H1 (cell line): ENCODE measurements at regions not wholly inside any gene's neighbourhood (a gene's known extent, or its start where the extent isn't known, plus 50 kb on each side); places are given as distances from the start of the nearest gene placed in this dataset.

Experiments used
- CTCF ChIA-PET: fragments of 300-600 bp; sonication (Branson Sonifier 250); formaldehyde crosslinking; loops from one replicate; lab custom pipeline; 2021; ENCODE audit not compliant: partially characterized antibody; lab: Charles Lee
- POLR2A ChIA-PET: fragments of 300-600 bp; sonication (Branson Sonifier 250); formaldehyde crosslinking; loops from one replicate; lab custom pipeline; 2021; ENCODE audit warnings: inconsistent platforms; ENCODE audit not compliant: partially characterized antibody; lab: Charles Lee
- DNase-seq, 2 experiments: peaks; one replicate each; pipeline versions ENCODE4 v3.0.0 to v3.0.0-alpha.2; 2010 to 2022; ENCODE audit warnings: low spot score in 2 of 2, low read depth in 1 of 2, mixed read lengths in 1 of 2
- FAIRE-seq: peaks from 2 replicates; lab custom pipeline; 2011; peaks lifted over from hg19 to GRCh38; lab: Jason Lieb, UNC
- H2AFZ ChIP-seq: 2 replicates; pipeline ENCODE4 v1.8.1; 2012; ENCODE audit warnings: low read length, inconsistent platforms
- H2AK5ac ChIP-seq: 2 replicates; pipeline ENCODE4 v1.6.1; 2013; ENCODE audit warnings: low read depth, low read length
- H2BK120ac ChIP-seq: replicated peaks from 2 replicates; pipeline ENCODE3; 2013; ENCODE audit warnings: low read depth, low read length, inconsistent platforms
- H2BK12ac ChIP-seq: 2 replicates; pipeline ENCODE4 v1.6.1; 2013; ENCODE audit warnings: low read depth, low read length
- H2BK15ac ChIP-seq: 2 replicates; pipeline ENCODE4 v1.6.1; 2013; ENCODE audit warnings: low read length
- H2BK20ac ChIP-seq: 2 replicates; pipeline ENCODE4 v1.6.1; 2013; ENCODE audit warnings: low read length
- H2BK5ac ChIP-seq: 2 replicates; pipeline ENCODE4 v1.6.1; 2013; ENCODE audit warnings: low read depth, low read length
- H3K14ac ChIP-seq: 2 replicates; pipeline ENCODE4 v1.6.1; 2013; ENCODE audit warnings: inconsistent platforms; ENCODE audit not compliant: insufficient read length
- H3K18ac ChIP-seq: 2 replicates; pipeline ENCODE4 v1.6.1; 2013; ENCODE audit warnings: low read length; ENCODE audit errors: extremely low read depth
- H3K23ac ChIP-seq: 2 replicates; pipeline ENCODE4 v1.6.1; 2013; ENCODE audit warnings: inconsistent platforms; ENCODE audit not compliant: insufficient read length
- H3K23me2 ChIP-seq: 2 replicates; pipeline ENCODE4 v1.6.1; 2013; ENCODE audit warnings: low read depth, low read length
- H3K27ac ChIP-seq: 2 replicates; pipeline ENCODE4 v1.6.1; 2011; ENCODE audit warnings: low read depth, low read length, inconsistent platforms
- H3K27me3 ChIP-seq, 4 experiments: replicated peaks in 1 of 4; 1 replicate in 1 of 4; 2 replicates in 3 of 4; pipeline versions ENCODE4 v1.6.1 to v1.8.1; 2011 to 2013; ENCODE audit warnings: low read length in 3 of 4, mild to moderate bottlenecking in 3 of 4, inconsistent platforms in 2 of 4, mixed read lengths in 2 of 4, moderate library complexity in 1 of 4; ENCODE audit not compliant: control insufficient read depth in 3 of 4, insufficient read depth in 3 of 4; ENCODE audit errors: extremely low read depth in 1 of 4
- H3K36me3 ChIP-seq, 4 experiments: 2 replicates each; pipeline versions ENCODE4 v1.6.1 to v1.8.1; 2011 to 2013; ENCODE audit warnings: mild to moderate bottlenecking in 4 of 4, low read length in 3 of 4, moderate library complexity in 2 of 4, control low read depth in 1 of 4, inconsistent platforms in 1 of 4; ENCODE audit not compliant: insufficient read depth in 4 of 4, control insufficient read depth in 2 of 4
- H3K4ac ChIP-seq: replicated peaks from 2 replicates; pipeline ENCODE3; 2013; ENCODE audit warnings: low read length, low read depth, mixed read lengths, inconsistent platforms; ENCODE audit not compliant: insufficient read length
- H3K4me1 ChIP-seq, 4 experiments: replicated peaks in 1 of 4; 1 replicate in 1 of 4; 2 replicates in 3 of 4; pipeline versions ENCODE4 v1.6.1 to v1.8.1; 2011 to 2013; ENCODE audit warnings: low read length in 3 of 4, inconsistent platforms in 2 of 4, mixed read lengths in 1 of 4; ENCODE audit not compliant: insufficient read depth in 4 of 4, control insufficient read depth in 3 of 4
- H3K4me2 ChIP-seq, 2 experiments: 2 replicates each; pipeline versions ENCODE4 v1.6.1 to v1.8.1; 2011 to 2013; ENCODE audit warnings: low read depth in 2 of 2, low read length in 2 of 2, control low read depth in 1 of 2, inconsistent platforms in 1 of 2, mild to moderate bottlenecking in 1 of 2; ENCODE audit not compliant: insufficient read depth in 1 of 2
- H3K4me3 ChIP-seq, 4 experiments: fragments of 200-600, 300-600 bp in 1 of 4; sonication (generic), shearing (Covaris generic), sonication (Bioruptor Twin) in 1 of 4; 2 replicates each; pipeline versions ENCODE4 v1.5.1 to v1.8.1; 2011 to 2016; ENCODE audit warnings: low read length in 4 of 4, low read depth in 3 of 4, control low read depth in 2 of 4, inconsistent platforms in 2 of 4, mild to moderate bottlenecking in 2 of 4, mixed read lengths in 1 of 4, moderate library complexity in 1 of 4; ENCODE audit not compliant: insufficient read depth in 2 of 4; ENCODE audit errors: extremely low read depth in 1 of 4
- H3K56ac ChIP-seq: replicated peaks from 2 replicates; pipeline ENCODE3; 2013; ENCODE audit warnings: low read depth, mild to moderate bottlenecking, mixed read lengths, low read length, inconsistent platforms; ENCODE audit not compliant: insufficient read length
- H3K79me1 ChIP-seq: 2 replicates; pipeline ENCODE4 v1.6.1; 2013; ENCODE audit warnings: low read depth, low read length, control low read depth
- H3K79me2 ChIP-seq, 2 experiments: 2 replicates each; pipeline versions ENCODE4 v1.6.1 to v1.8.1; 2012 to 2013; ENCODE audit warnings: low read length in 2 of 2, mild to moderate bottlenecking in 2 of 2, inconsistent platforms in 1 of 2; ENCODE audit not compliant: insufficient read depth in 2 of 2, control insufficient read depth in 1 of 2
- H3K9ac ChIP-seq, 4 experiments: replicated peaks in 1 of 4; 1 replicate in 1 of 4; 2 replicates in 3 of 4; pipeline versions ENCODE4 v1.6.1 to v1.8.1; 2011 to 2013; ENCODE audit warnings: low read depth in 3 of 4, low read length in 3 of 4, control low read depth in 2 of 4, mild to moderate bottlenecking in 2 of 4, moderate library complexity in 2 of 4, inconsistent platforms in 1 of 4; ENCODE audit errors: extremely low read depth in 1 of 4
- H3K9me3 ChIP-seq, 2 experiments: 2 replicates each; pipeline versions ENCODE4 v1.6.1 to v1.8.1; 2012 to 2013; ENCODE audit warnings: mild to moderate bottlenecking in 2 of 2, moderate library complexity in 2 of 2, control low read depth in 1 of 2, inconsistent platforms in 1 of 2, low read depth in 1 of 2, low read length in 1 of 2, mixed read lengths in 1 of 2; ENCODE audit not compliant: insufficient read depth in 2 of 2
- H4K20me1 ChIP-seq, 2 experiments: replicated peaks in 1 of 2; 2 replicates each; pipeline versions ENCODE3 to v1.8.1; 2011 to 2013; ENCODE audit warnings: inconsistent platforms in 2 of 2, low read length in 2 of 2, mild to moderate bottlenecking in 1 of 2; ENCODE audit not compliant: insufficient read depth in 2 of 2, control insufficient read depth in 1 of 2
- H4K5ac ChIP-seq: 2 replicates; pipeline ENCODE4 v1.6.1; 2013; ENCODE audit warnings: low read length, low read depth, mixed read lengths, inconsistent platforms; ENCODE audit not compliant: insufficient read length
- H4K8ac ChIP-seq: 2 replicates; pipeline ENCODE4 v1.8.0; 2013; ENCODE audit warnings: mild to moderate bottlenecking, moderate library complexity, low read length, inconsistent platforms; ENCODE audit not compliant: insufficient read depth; ENCODE audit errors: extremely low read depth
- H4K91ac ChIP-seq: replicated peaks from 2 replicates; pipeline ENCODE3; 2013; ENCODE audit warnings: low read length, mixed read lengths, inconsistent platforms; ENCODE audit not compliant: insufficient read length
- CBX8 ChIP-seq: fragments of 300-800, 300-1000 bp; sonication (generic); IDR thresholded peaks from 2 replicates; pipeline ENCODE4 v1.7.1; 2016; ENCODE audit warnings: low read depth, low read length, borderline replicate concordance
- CEBPB ChIP-seq: IDR thresholded peaks from 2 replicates; pipeline ENCODE4 v1.6.1; 2012; ENCODE audit warnings: low read depth, low read length
- CTBP2 ChIP-seq: IDR thresholded peaks from 2 replicates; pipeline ENCODE4 v1.7.0; 2011; ENCODE audit warnings: borderline replicate concordance, mild to moderate bottlenecking, moderate library complexity, mixed read lengths, low read length; ENCODE audit not compliant: insufficient read depth, insufficient read length
- FOSL1 ChIP-seq: IDR thresholded peaks from 2 replicates; pipeline ENCODE4 v1.6.1; 2011; ENCODE audit warnings: mild to moderate bottlenecking, low read depth, low read length, moderate library complexity; ENCODE audit not compliant: insufficient read depth
- GABPA ChIP-seq: IDR thresholded peaks from 2 replicates; pipeline ENCODE4 v1.6.1; 2011; ENCODE audit warnings: mild to moderate bottlenecking, low read length, moderate library complexity, borderline replicate concordance; ENCODE audit not compliant: insufficient read depth
- HDAC6 ChIP-seq: IDR thresholded peaks from one replicate; pipeline ENCODE4 v1.7.1; 2012; ENCODE audit warnings: low read depth, mild to moderate bottlenecking, inconsistent platforms, low read length, moderate library complexity
- JUND ChIP-seq: IDR thresholded peaks from 2 replicates; pipeline ENCODE4 v1.6.1; 2011; ENCODE audit warnings: mild to moderate bottlenecking, improper control_type of control experiment, low read length
- KDM1A ChIP-seq: fragments of 200-600, 300-600 bp; sonication (generic); IDR thresholded peaks from 2 replicates; pipeline ENCODE4 v1.7.1; 2016; ENCODE audit warnings: mild to moderate bottlenecking, low read length, borderline replicate concordance
- NRF1 ChIP-seq: IDR thresholded peaks from 2 replicates; pipeline ENCODE4 v1.6.1; 2011; ENCODE audit warnings: mild to moderate bottlenecking, low read depth, low read length, improper control_type of control experiment
- POU5F1 ChIP-seq: IDR thresholded peaks from 2 replicates; pipeline ENCODE4 v1.6.1; 2011; ENCODE audit warnings: low read depth, mild to moderate bottlenecking, low read length, moderate library complexity
- RNF2 ChIP-seq: fragments of 200-900, 300-1000 bp; sonication (generic); IDR thresholded peaks from 2 replicates; pipeline ENCODE4 v1.7.1; 2016; ENCODE audit warnings: borderline replicate concordance, low read depth, mild to moderate bottlenecking, antibody characterized with exemption, low read length; ENCODE audit not compliant: poor library complexity, severe bottlenecking; ENCODE audit errors: missing control alignments
- SAP30 ChIP-seq: fragments of 300-600 bp; sonication (generic); IDR thresholded peaks from 2 replicates; pipeline ENCODE4 v1.7.1; 2012; ENCODE audit warnings: low read length, moderate library complexity, mild to moderate bottlenecking, inconsistent platforms; ENCODE audit not compliant: insufficient read depth, insufficient replicate concordance
- TCF12 ChIP-seq: IDR thresholded peaks from 2 replicates; pipeline ENCODE4 v1.6.1; 2011; ENCODE audit warnings: low read depth, mild to moderate bottlenecking, low read length
- WGBS, 2 experiments: shearing (Covaris generic) in 1 of 2; methylation state at CpG; one replicate each; pipeline versions ENCODE4 v1.1.6 to v1.1.7; 2013 to 2015; ENCODE audit warnings: low lambda C conversion rate in 2 of 2, mixed read lengths in 2 of 2, inconsistent platforms in 1 of 2, low coverage in 1 of 2, missing lambda C conversion rate in 1 of 2; ENCODE audit not compliant: insufficient replicate concordance in 2 of 2, insufficient coverage in 1 of 2, insufficient read length in 1 of 2; ENCODE audit errors: extremely low coverage in 1 of 2, missing lambda C conversion rate in 1 of 2; 5-methylcytosine and 5-hydroxymethylcytosine counted together

DNA sequence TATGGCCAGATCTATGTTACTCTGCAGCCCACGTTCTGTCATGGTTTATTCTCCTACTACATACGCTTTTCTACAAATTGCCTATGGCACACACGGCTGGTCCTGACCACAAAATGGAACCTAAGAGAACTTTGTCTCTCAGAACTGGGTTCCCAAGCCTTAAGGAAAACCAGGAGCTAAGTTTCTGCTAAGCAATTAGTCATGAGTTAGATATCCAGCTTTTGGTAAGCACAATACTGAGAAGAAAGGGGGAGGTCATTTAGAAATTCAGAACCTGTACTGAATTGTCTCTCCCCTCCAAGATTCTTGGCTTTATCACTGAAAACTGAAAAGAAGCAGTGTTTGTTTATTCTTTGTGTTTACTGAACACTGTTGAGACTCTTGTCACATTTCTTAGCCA is 283.5 kb upstream of the TANK start:
- H3K4me3 ChIP-seq = no peak overlapping the region
- FAIRE-seq (no peak), DNase-seq (no peak)
- H3K23ac ChIP-seq = no peak overlapping the region
- no peak overlapping the region for H2BK12ac ChIP-seq
- CTCF ChIA-PET = interaction anchor here (1.4 kb wide), 1 partner anchor 42 kb away, joined by 5 read pairs; no protein-coding TSS in a partner anchor
- H2BK5ac ChIP-seq = no peak overlapping the region
- no peak overlapping the region for H3K14ac ChIP-seq
- H2AFZ ChIP-seq = no peak overlapping the region
- no peaks in the 10 kb centered on the region; a peak in 1 of 8 replicates for H3K36me3 ChIP-seq
- POLR2A ChIA-PET = no interaction called here
- TF ChIP-seq HDAC6 (no peak), RNF2 (no peak), KDM1A (no peak), CBX8 (no peak), GABPA (no peak), CTBP2 (no peak), FOSL1 (no peak), NRF1 (no peak), SAP30 (no peak), CEBPB (no peak), POU5F1 (no peak), TCF12 (no peak), JUND (no peak)
- no peak overlapping the region for H3K56ac ChIP-seq
- H3K4me2 ChIP-seq = no peak overlapping the region
- no peaks in the 10 kb centered on the region for H4K20me1 ChIP-seq
- no peak overlapping the region for H4K5ac ChIP-seq
- no peak overlapping the region for H3K27ac ChIP-seq
- no peaks in the 10 kb centered on the region for H3K79me2 ChIP-seq
- no peak overlapping the region for H2BK120ac ChIP-seq
- no peak overlapping the region for H3K4ac ChIP-seq
- no peaks in the 10 kb centered on the region; the same call in 1 of the 2 replicates for H3K23me2 ChIP-seq
- H4K8ac ChIP-seq = no peak overlapping the region
- H2AK5ac ChIP-seq = no peak overlapping the region
- no peaks in the 10 kb centered on the region for H3K27me3 ChIP-seq
- no peak overlapping the region for H2BK15ac ChIP-seq
- 95% methylated on average over 3 of the region's 3 CpGs; no CpG with 5 or more reads in 1 of the 2 experiments for WGBS, 2 experiments
- no peak overlapping the region for H4K91ac ChIP-seq
- H3K9me3 ChIP-seq = no peaks in the 10 kb centered on the region
- no peaks in the 10 kb centered on the region for H3K4me1 ChIP-seq
- H3K9ac ChIP-seq = no peak overlapping the region
- H3K18ac ChIP-seq = no peak overlapping the region
- peak overlapping the region; percentile 55; the same call in 1 of the 2 replicates for H2BK20ac ChIP-seq
- no peaks in the 10 kb centered on the region for H3K79me1 ChIP-seq
